ENCODE measurements at regions not wholly inside any gene's neighbourhood (a gene's known extent, or its start where the extent isn't known, plus 50 kb on each side); places are given as distances from the start of the nearest gene placed in this dataset.

GRCh38 chr10:78616125-78616695, 452.6 kb upstream of the ZMIZ1 start:
- CTCF ChIA-PET, result interaction anchor here (0.6 kb wide), 2 partner anchors 91 to 579 kb away, joined by 3 read pairs; no protein-coding TSS in a partner anchor
- no peak for DNase-seq (ENCODE audit: extremely low spot score)
- TF ChIP-seq ZNF384 (IDR thresholded peaks at IDR 0.05) (no peak), L3MBTL2 (conservative IDR thresholded peaks at IDR 0.05) (no peak), PKNOX1 (IDR thresholded peaks at IDR 0.05) (no peak), NFRKB (IDR thresholded peaks at IDR 0.05) (no peak), BHLHE40 (IDR thresholded peaks at IDR 0.05; ENCODE audit: borderline replicate concordance) (no peak), SP1 (IDR thresholded peaks at IDR 0.05) (no peak), ELF4 (IDR thresholded peaks at IDR 0.05) (no peak), LEF1 (IDR thresholded peaks at IDR 0.05; ENCODE audit: borderline replicate concordance) (no peak), HDGF (IDR thresholded peaks at IDR 0.05; ENCODE audit: borderline replicate concordance) (no peak), FOXA1 (IDR thresholded peaks at IDR 0.05) (no peak), FOXK2 (IDR thresholded peaks at IDR 0.05) (no peak), TARDBP (IDR thresholded peaks at IDR 0.05) (no peak), SUZ12 (IDR thresholded peaks at IDR 0.05) (no peak)
- POLR2A ChIA-PET, result no interaction called here

GRCh38 chr10:78617115-78617514, 451.7 kb upstream of the ZMIZ1 start:
- ChIA-PET POLR2A (no interaction called here), CTCF (interaction anchor here (0.6 kb wide), 1 partner anchor 27 kb away, joined by 3 read pairs; no protein-coding TSS in a partner anchor)
- DNase-seq (ENCODE audit: extremely low spot score), result no peak
- TF ChIP-seq ARNT (IDR thresholded peaks at IDR 0.05), result no peak
- TF ChIP-seq LEF1 (IDR thresholded peaks at IDR 0.05; ENCODE audit: borderline replicate concordance), result no peak
- TF ChIP-seq FOXM1 (IDR thresholded peaks at IDR 0.05; ENCODE audit: borderline replicate concordance), result no peak
- TF ChIP-seq SUZ12 (IDR thresholded peaks at IDR 0.05), result no peak
- TF ChIP-seq SP1 (IDR thresholded peaks at IDR 0.05), result no peak
- no peak for TF ChIP-seq BHLHE40 (IDR thresholded peaks at IDR 0.05; ENCODE audit: borderline replicate concordance)
- TF ChIP-seq FOXA1 (IDR thresholded peaks at IDR 0.05), result no peak
- no peak for TF ChIP-seq PKNOX1 (IDR thresholded peaks at IDR 0.05)
- TF ChIP-seq HDGF (IDR thresholded peaks at IDR 0.05; ENCODE audit: borderline replicate concordance), result no peak
- TF ChIP-seq ZNF384 (IDR thresholded peaks at IDR 0.05), result no peak
- TF ChIP-seq FOXK2 (IDR thresholded peaks at IDR 0.05), result no peak

GRCh38 chr10:78617631-78618030, 451.1 kb upstream of the ZMIZ1 start:
- ChIA-PET CTCF (interaction anchor here (0.6 kb wide), 1 partner anchor 27 kb away, joined by 3 read pairs; no protein-coding TSS in a partner anchor), POLR2A (no interaction called here)
- no peak for DNase-seq (ENCODE audit: extremely low spot score)
- no peak for TF ChIP-seq ZNF384 (IDR thresholded peaks at IDR 0.05)
- no peak for TF ChIP-seq ARNT (IDR thresholded peaks at IDR 0.05)
- TF ChIP-seq SUZ12 (IDR thresholded peaks at IDR 0.05), result no peak
- no peak for TF ChIP-seq LEF1 (IDR thresholded peaks at IDR 0.05; ENCODE audit: borderline replicate concordance)
- TF ChIP-seq NFRKB (IDR thresholded peaks at IDR 0.05), result no peak
- no peak for TF ChIP-seq FOXA1 (IDR thresholded peaks at IDR 0.05)
- TF ChIP-seq HDGF (IDR thresholded peaks at IDR 0.05; ENCODE audit: borderline replicate concordance), result no peak
- no peak for TF ChIP-seq SP1 (IDR thresholded peaks at IDR 0.05)
- no peak for TF ChIP-seq CTBP1 (IDR thresholded peaks at IDR 0.05; ENCODE audit: borderline replicate concordance)
- no peak for TF ChIP-seq PKNOX1 (IDR thresholded peaks at IDR 0.05)
- TF ChIP-seq ELF4 (IDR thresholded peaks at IDR 0.05), result no peak
- no peak for TF ChIP-seq L3MBTL2 (conservative IDR thresholded peaks at IDR 0.05)
- TF ChIP-seq TARDBP (IDR thresholded peaks at IDR 0.05), result no peak
- TF ChIP-seq FOXM1 (IDR thresholded peaks at IDR 0.05; ENCODE audit: borderline replicate concordance), result no peak

- CTCF ChIA-PET, result no interaction called here
- DNase-seq (ENCODE audit: extremely low spot score), result no peak
- TF ChIP-seq FOXM1 (IDR thresholded peaks at IDR 0.05; ENCODE audit: borderline replicate concordance) (no peak), PKNOX1 (IDR thresholded peaks at IDR 0.05) (no peak), ELF4 (IDR thresholded peaks at IDR 0.05) (no peak), FOXA1 (IDR thresholded peaks at IDR 0.05) (no peak), TARDBP (IDR thresholded peaks at IDR 0.05) (no peak), NFRKB (IDR thresholded peaks at IDR 0.05) (no peak), HDGF (IDR thresholded peaks at IDR 0.05; ENCODE audit: borderline replicate concordance) (no peak), ZNF384 (IDR thresholded peaks at IDR 0.05) (no peak), SP1 (IDR thresholded peaks at IDR 0.05) (no peak), FOXK2 (IDR thresholded peaks at IDR 0.05) (no peak), CTBP1 (IDR thresholded peaks at IDR 0.05; ENCODE audit: borderline replicate concordance) (no peak), ARNT (IDR thresholded peaks at IDR 0.05) (no peak), LEF1 (IDR thresholded peaks at IDR 0.05; ENCODE audit: borderline replicate concordance) (no peak), BHLHE40 (IDR thresholded peaks at IDR 0.05; ENCODE audit: borderline replicate concordance) (no peak), L3MBTL2 (conservative IDR thresholded peaks at IDR 0.05) (no peak), SUZ12 (IDR thresholded peaks at IDR 0.05) (no peak)
- POLR2A ChIA-PET, result no interaction called here
Measured at GRCh38 chr10:78618050-78618449, 450.7 kb upstream of the ZMIZ1 start.

- DNase-seq (ENCODE audit: extremely low spot score), result no peak
- TF ChIP-seq SP1 (IDR thresholded peaks at IDR 0.05) (no peak), HDGF (IDR thresholded peaks at IDR 0.05; ENCODE audit: borderline replicate concordance) (no peak), LEF1 (IDR thresholded peaks at IDR 0.05; ENCODE audit: borderline replicate concordance) (no peak), PKNOX1 (IDR thresholded peaks at IDR 0.05) (no peak), FOXA1 (IDR thresholded peaks at IDR 0.05) (no peak), SUZ12 (IDR thresholded peaks at IDR 0.05) (no peak), L3MBTL2 (conservative IDR thresholded peaks at IDR 0.05) (no peak), CTBP1 (IDR thresholded peaks at IDR 0.05; ENCODE audit: borderline replicate concordance) (no peak), BHLHE40 (IDR thresholded peaks at IDR 0.05; ENCODE audit: borderline replicate concordance) (no peak), TARDBP (IDR thresholded peaks at IDR 0.05) (no peak), FOXK2 (IDR thresholded peaks at IDR 0.05) (no peak), ZNF384 (IDR thresholded peaks at IDR 0.05) (no peak), ARNT (IDR thresholded peaks at IDR 0.05) (no peak), NFRKB (IDR thresholded peaks at IDR 0.05) (no peak)
- ChIA-PET POLR2A (no interaction called here), CTCF (no interaction called here)
Measured at GRCh38 chr10:78619115-78619851, 449.5 kb upstream of the ZMIZ1 start.

All from HEK293T (cell line).